ENCODE measurements at regions not wholly inside any gene's neighbourhood (a gene's known extent, or its start where the extent isn't known, plus 50 kb on each side); places are given as distances from the start of the nearest gene placed in this dataset.

DNA sequence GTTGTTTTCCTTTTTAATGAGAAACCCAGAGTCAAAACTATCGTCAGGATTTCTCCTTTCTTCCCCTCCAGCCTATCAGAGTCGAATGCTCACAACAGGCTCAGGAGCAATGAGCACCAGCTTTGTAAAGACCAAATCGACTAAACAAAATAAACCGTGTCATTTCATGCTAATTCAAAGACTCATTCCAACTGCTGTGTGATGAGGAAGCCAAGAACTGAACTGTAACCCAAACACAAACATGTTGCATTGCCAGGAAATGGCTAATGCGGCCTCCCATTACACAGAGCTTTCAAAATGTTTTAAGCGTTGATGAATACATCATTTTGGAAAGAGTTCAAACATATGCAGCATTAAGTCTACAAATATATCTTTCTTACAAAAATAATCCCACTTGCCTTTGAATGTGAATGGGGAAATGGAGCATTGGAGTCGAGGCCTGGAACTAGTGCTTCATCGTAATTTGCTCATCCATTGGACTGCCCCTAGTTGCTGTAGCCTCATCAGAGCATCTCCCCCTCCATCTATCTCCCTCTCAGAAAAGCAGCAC lies 349.5 kb downstream of the GXYLT1 start:
- DNase-seq (ENCODE audit: low read depth, low spot score), result no peak
- H3K27ac ChIP-seq, result no peak overlapping the region

DNA sequence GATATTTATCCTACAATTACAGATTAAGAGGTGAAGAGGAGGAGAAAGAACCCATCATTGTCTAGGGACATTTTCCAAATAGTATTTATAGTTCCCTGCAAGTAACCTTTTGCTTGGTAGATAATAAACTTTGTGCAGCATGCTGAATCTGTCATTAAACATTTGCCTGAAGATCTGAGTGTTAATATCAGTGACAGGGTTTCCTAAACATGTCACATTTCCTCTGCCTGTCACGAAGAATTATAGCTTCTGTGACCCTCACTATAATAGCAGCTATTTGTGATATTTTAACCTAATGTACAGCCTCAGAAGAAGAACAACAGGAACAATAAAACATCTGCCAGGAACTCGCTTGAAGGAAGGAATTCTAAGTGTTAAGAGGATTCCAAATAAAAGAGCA lies 350.3 kb downstream of the GXYLT1 start:
- no peak overlapping the region for H3K27ac ChIP-seq
- DNase-seq (ENCODE audit: low read depth, low spot score), result no peak

DNA sequence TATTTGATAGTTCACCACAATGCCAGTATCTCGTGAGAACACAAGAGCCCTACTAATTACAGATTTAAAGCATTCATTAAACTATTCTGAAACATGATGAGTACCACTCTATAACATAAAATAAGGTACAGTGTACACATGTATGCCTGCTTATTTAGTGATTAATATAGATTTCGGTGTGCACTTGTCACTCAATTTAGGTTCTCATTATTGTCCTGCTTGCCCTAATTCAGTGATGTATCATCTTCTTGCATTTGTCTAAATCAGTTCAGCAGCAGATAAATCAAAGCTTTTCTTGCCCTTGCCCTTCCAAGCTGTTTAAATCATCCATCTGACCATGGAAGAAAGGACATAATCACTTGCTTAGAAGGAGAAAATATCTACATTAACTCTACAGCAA lies 359.7 kb downstream of the GXYLT1 start:
- H3K27ac ChIP-seq, result no peak overlapping the region
- DNase-seq (ENCODE audit: low read depth, low spot score), result no peak

DNA sequence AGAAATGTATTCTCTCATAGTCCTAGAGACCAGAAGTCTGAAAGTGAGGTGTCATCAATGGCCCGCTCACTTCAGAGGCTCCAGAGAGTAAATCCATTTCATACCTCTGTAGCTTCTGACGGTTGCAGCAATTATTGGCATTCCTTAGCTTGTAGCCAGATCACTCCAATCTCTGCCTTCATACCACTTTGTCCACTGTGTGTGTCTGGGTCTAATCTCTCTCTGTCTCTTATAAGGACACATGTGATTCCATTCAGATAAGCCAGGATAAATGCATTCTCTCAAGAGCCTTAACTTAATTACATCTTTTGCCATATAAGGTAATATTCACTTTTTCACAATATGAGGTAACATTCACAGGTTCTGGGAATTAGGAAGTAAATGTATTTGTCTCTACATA lies 365.7 kb downstream of the GXYLT1 start:
- DNase-seq (ENCODE audit: low read depth, low spot score), result no peak
- no peak overlapping the region for H3K27ac ChIP-seq

DNA sequence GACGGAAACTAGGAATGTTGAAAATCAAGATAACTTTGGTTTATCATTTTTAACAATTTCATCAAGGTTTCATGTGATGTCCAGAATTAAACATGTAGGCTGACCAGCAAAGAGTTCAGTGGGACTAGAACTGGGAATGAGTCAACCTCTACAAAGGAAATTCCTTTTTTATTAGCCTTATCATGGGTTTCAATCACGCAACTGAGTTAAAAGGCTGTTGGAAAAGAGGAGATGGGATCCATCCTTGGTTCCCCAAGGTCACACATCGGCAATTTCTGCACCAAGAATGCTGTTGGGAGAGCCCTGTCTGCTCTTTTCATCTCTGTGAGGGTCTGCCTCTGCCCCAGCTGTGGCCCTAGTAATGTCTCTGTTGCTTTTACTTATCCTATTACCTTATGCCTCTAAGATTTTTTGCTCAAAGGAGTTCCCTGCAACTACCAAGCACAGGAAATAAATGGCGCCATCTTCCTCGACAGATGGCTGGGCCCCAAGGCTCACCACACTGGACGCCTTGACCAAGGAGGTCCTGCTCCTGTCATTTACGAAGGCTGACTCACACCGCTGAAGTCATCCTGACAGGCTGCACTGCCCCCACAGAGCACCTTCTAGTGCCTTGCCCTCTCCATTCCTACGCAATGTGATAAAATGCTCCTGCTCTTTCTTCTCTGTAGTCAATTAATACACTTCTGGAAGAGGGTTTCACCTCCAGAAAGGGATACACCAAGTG lies 367.4 kb downstream of the GXYLT1 start:
- DNase-seq (ENCODE audit: low read depth, low spot score), result no peak
- H3K27ac ChIP-seq, result no peak overlapping the region

DNA sequence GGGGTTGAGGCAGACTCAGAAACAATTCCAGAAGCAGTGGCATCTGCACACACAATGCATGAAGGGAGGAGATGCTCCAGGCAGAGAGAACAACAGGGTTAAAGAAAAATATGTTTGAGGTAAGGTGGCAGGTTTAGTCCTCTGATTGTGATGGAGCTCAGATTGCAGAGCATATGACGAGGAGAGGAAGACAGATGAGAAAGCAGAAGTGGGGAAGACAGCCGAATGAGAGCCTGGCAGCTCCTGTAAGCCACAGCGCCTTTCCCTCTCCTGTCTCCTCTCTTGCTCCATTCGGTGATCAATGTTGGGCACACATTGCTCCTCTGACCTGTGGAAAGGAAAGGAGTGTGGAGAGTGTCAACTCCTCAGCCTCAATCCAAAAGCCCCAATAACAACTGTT lies 372.2 kb downstream of the GXYLT1 start:
- no peak overlapping the region for H3K27ac ChIP-seq
- no peak for DNase-seq (ENCODE audit: low read depth, low spot score)

DNA sequence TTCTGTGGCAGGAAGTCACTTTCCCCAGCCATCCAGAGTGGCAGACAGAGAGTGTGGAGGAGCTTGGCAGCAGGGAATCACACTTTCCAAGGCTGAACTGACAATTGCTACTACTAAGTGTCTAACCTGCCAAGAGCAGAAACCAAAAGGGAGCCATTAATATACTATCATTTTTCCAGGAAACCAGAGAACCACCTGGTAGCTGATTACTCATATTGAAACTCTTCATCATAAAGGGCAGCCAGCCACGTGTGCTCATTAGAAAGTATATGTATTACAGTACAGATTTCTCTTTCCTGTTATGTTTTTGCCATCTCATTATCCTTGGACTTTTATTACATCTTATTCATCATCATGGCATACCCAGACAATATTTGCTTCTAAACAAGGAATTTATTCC lies 374.9 kb downstream of the GXYLT1 start:
- no peak overlapping the region for H3K27ac ChIP-seq
- no peak for DNase-seq (ENCODE audit: low read depth, low spot score)

DNA sequence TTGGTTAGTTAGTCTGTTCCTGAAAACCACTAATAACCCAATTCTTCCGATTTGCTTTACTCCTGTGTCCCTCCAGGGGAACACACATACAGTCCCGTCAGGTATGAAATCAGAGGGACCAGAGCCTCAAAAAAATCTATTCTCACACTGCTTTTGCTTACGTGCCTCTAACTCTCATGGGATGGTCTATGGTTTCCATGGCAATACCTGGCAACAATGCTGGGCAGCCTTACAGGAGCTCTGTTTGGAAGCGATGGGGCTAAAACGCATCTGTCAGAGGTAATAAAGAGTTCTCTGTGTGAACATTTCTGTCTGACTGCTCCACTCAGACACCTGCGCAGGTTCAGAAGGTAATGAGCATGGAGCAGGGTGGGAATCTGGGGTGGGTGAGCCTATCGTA lies 376.2 kb downstream of the GXYLT1 start:
- no peak overlapping the region for H3K27ac ChIP-seq
- DNase-seq (ENCODE audit: low read depth, low spot score), result no peak

DNA sequence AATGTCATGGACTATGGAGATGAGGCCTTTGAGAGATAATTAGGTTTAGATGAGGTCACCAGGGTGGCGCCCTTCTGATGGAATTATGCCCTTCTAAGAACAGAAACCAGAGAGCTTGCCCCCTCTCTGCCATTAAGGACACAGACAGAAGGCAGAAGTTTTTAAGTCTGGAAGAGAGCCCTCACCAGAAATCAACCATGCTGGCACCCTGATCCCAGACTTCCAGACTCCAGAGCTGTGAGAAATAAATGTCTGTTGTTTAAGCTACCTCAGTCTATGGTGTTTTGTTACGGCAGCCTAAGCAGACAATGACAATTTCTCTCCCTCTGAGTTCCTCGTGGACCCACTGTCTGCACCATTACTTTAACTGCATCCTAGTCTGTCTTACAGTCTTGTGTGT lies 382.0 kb downstream of the GXYLT1 start:
- no peak for DNase-seq (ENCODE audit: low read depth, low spot score)
- H3K27ac ChIP-seq, result no peak overlapping the region

DNA sequence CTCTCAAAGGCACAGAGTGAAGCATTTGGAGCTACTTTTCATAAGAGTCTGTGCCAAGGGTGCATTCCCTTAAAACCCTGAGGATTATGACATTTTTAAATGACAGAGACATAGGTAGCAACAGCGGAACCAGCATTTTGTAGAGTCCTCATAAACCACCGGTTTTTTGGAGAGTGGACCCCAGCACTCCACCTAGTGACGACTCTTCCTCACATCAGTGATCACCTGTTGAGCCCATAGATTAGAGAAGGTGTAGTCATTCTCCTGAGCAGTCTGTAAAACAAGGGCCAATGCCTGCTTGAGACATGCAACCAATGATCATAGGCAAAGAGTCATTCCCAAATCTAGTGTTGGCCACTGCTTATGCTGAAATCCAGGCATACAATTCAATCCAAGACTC lies 399.1 kb downstream of the GXYLT1 start:
- no peak for DNase-seq (ENCODE audit: low read depth, low spot score)

DNA sequence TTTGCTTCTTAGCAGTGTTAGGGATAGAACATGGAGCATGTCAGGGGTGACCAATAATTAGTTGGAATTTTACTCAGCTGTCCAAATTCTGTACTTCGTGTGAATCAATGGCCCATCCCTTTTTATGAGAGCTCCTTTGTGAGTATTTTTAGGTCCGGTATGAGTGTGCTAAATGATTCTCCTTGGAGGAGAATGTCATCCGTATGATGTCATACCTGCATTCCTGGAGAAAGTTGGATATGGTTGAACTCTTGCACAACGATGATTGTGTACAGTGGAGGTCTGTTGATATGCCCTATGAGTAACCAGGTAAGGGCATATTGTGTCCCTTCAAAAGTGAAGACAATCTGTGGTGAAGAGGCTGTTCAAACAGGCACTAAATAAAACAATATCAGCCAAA lies 400.8 kb downstream of the GXYLT1 start:
- H3K27ac ChIP-seq, result no peak overlapping the region
- no peak for DNase-seq (ENCODE audit: low read depth, low spot score)

More for the DNA sequence above, 399.1 kb downstream of the GXYLT1 start:
- H3K27ac ChIP-seq, result no peak overlapping the region

DNA sequence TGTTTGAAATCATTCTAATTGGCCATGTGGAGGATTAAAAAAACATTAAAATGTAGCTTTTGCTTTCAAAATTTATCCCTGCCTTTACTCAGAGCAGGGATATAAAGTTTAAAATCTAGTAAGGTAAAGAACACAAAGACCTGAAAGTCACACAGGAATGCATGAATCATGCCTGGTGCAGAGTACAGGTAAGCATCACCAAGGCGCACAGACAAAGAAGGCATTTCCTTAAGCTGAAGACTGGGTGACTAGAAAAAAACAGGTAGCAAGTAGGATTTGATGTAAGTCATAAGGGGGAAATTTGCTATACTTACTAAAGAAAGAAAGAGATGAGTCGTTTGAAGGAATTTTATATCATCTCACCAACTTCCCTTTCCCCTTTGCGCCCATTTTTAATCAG lies 405.6 kb downstream of the GXYLT1 start:
- DNase-seq (ENCODE audit: low read depth, low spot score), result peak; percentile 20
- H3K27ac ChIP-seq, result no peak overlapping the region

DNA sequence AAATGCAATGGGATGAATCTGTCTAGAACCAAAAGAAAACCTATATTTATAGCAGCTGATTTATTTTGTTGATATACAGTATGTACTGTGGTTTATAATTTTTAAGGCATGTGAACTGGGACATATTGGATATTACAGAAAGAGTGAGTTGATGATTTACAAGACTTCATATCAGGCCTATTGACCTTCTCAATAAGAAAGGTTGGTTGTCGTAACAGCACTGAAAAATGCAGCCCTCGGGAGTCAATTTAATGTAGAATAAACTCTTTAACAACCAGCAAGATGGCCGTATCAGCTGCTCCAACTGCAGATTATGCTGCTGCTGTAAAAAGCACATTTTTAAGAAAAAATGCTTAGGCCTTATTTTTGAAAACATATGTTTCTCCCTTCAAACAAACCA lies 407.3 kb downstream of the GXYLT1 start:
- H3K27ac ChIP-seq, result no peak overlapping the region
- DNase-seq (ENCODE audit: low read depth, low spot score), result no peak

DNA sequence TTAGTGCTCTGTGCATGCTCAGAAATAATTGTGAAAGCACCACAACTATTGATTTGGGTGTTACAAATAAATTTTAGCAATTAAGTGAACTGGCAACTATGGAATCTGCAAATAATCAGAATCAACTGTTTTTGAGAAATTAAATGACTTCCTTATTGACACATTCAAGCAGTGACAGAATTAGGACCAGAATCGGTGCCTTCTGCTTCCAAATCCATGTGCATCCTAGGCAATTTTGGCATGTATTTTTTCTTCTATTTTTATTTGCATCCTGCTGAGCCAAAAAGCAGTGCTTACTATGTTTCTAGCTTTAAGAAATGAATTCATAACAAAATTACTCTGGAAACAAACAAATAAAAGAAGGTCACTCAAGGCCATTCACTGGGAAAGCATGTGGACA lies 408.2 kb downstream of the GXYLT1 start:
- DNase-seq (ENCODE audit: low read depth, low spot score), result no peak
- H3K27ac ChIP-seq, result no peak overlapping the region

DNA sequence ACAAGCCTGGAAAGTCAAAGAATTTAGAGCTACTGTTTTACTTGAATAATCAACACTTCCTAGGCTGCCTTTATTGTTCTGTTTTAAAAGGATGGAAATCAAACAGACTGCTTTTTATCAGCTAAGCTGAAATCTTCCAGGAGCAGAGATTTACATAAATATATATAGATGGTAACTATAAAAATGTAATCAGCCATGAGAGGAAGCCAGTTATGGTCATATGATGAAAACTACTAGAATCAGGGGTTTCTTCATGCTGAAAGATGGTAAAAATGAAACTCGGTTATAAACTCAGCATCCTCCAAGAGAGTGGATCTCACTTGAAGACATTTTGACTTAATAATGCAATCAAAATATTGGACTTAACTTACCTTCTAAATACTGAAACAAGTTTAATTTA lies 413.0 kb downstream of the GXYLT1 start:
- no peak overlapping the region for H3K27ac ChIP-seq
- DNase-seq (ENCODE audit: low read depth, low spot score), result no peak

DNA sequence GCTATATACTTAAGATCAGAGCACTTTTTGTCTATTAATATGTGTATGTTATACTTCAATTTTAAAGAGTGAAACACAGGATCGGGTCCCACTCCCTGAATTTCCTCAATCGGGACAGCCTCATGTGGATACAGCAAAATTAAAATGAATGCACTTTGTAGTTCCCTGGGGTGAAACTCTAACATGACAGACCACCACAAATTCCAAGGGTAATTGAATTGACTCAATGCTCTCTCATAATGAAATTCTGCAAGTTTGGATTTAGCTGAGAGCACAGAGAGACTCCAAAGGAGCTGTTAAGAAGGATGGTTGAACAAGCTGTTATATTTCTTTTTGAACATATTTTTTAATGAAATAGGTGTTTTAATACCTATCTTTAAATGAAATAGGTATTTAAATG lies 413.6 kb downstream of the GXYLT1 start:
- H3K27ac ChIP-seq, result no peak overlapping the region
- DNase-seq (ENCODE audit: low read depth, low spot score), result no peak

DNA sequence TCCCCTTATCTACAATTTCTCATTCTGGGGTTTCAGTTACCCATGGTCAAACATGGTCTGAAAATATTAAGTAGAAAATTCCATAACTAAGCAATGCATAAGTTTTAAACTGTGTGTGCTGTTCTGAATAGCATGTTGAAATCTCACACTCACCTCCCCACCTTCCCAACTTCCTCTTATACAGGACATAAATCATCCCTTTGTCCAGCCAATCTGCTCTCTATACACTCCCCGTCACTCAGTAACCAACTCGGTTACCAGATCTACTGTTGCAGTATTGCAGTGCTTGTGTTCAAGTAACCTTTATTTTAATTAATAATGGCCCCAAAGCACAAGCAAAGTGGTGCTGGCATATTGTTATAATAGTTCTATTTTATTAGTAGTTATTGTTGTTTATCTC lies 420.5 kb downstream of the GXYLT1 start:
- no peak for DNase-seq (ENCODE audit: low read depth, low spot score)

DNA sequence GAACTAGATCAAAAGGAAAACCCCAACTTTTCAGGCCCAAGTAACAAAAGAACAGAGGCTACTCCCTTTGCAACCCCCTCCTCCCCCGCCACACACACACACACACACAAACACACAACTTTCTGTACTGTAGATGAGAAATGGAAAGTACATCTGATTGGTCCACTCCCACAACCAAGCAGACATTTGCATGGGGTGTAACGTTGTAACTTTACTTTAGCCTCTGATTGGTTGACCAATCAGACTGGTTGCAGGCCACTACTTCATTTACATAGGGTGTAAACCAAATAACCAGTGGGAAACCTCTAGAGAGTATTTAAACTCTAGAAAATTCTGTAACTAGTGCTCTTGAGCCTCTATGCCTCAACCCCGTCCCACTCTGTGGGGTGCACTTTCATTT lies 425.5 kb downstream of the GXYLT1 start:
- no peak overlapping the region for H3K27ac ChIP-seq
- no peak for DNase-seq (ENCODE audit: low read depth, low spot score)

More for the DNA sequence above, 420.5 kb downstream of the GXYLT1 start:
- no peak overlapping the region for H3K27ac ChIP-seq

DNA sequence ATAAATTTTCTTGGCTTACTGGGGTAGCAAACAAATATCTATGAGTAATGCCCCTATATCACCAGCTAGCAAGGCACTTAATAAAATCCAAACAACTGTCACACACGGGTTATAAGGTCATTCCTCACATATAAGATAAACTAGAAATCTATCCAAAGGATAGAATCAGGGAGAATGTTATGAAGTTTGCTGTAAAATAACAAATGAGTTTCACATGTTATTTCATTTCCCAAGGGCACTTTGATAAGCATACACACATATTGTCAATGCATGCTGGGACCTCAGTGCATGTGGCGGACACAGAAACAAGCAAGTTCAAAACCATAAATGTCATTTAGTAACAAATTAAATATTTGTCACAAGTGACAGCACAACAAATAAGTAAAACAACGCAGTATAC lies 429.4 kb downstream of the GXYLT1 start:
- DNase-seq (ENCODE audit: low read depth, low spot score), result no peak
- no peak overlapping the region for H3K27ac ChIP-seq

DNA sequence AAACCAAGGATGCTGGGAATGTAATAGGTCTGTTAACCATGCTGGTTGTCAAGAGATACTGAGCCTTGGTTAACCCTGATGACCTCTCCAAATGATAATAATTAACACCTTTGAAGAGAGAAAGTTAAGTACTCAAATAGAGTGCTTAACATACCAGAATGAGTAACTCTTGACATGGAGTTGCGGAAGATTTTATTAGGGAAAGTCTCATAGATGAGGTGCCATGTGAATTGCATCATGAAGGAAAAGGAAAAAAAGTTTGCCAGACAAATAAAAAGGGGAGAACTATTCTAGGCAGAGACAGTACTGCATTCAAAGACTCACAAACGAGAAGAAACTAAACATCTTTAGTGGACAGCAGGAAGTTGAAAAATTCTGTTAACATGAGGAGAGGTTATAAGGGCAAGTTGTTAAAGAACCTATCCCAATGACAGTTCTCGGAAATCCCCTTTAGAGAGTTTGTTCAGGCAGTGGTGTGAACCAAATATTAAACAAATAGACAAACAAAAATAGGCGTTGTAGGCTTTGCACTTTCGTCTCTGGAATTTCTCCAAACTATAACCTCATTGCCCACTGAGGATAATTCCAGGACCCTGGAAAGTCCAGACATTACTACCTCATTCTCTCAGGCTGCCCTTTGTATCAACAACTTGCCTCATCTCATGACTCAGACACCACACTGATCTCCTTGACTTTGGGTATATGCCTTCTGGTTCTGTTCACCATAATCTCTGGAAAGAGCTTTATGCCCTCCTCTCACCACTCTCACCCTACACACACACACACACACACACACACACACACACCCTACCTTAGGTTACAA lies 435.0 kb downstream of the GXYLT1 start:
- H3K27ac ChIP-seq, result no peak overlapping the region
- no peak for DNase-seq (ENCODE audit: low read depth, low spot score)

DNA sequence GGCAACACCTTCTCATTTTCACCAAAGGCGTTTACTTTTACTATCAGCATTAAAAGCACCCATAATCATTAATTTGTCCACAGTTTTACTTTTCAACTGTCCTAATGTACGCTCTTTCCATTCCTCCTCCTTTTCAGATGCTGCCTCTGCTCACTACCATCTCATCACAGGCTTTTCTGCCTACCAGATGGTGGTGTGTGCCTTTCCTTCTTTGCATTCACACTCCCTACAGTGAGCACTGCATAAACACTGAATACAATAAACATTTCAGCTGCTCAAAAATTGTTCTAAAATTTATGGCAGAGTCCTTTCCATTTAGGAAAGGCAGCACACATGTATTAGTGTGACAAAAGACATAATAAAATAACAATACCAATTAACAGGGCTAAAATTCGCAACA lies 435.7 kb downstream of the GXYLT1 start:
- H3K27ac ChIP-seq, result no peak overlapping the region
- DNase-seq (ENCODE audit: low read depth, low spot score), result no peak

DNA sequence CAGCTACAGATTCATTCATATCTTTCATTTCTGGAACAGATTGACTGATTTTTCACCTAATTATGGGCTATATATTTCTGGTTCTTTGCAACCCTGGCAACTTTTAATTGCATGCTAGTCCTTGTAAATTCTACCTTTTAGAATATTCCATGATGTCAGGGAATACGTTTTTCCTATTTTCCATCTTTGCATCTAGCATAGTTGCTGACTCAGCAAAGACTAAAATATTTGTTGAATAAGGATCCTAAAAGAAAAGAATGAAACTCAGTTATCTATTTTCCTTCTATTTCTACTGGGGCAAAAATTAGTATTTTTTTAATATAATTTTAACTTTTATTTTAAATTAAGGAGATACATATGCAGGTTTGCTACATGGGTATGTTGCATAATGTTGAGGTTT lies 438.3 kb downstream of the GXYLT1 start:
- no peak for DNase-seq (ENCODE audit: low read depth, low spot score)
- no peak overlapping the region for H3K27ac ChIP-seq
